ENCODE measurements at regions not wholly inside any gene's neighbourhood (a gene's known extent, or its start where the extent isn't known, plus 50 kb on each side); places are given as distances from the start of the nearest gene placed in this dataset.
A peak's percentile ranks its signal among the peaks of the same experiment; 100 is the strongest.

GRCh38 chr2:71888751-71889445, 258.8 kb downstream of the CYP26B1 start:
- Histone ChIP-seq H3K56ac (replicated peaks; ENCODE audit: insufficient read length, low read depth, low read length) (no peak overlapping the region), H4K20me1 (replicated peaks in 1 of 2; ENCODE audit: control insufficient read depth in 1 of 2, insufficient read depth in 2 of 2, low read length in 2 of 2) (no peaks in the 10 kb centered on the region), H2AFZ (ENCODE audit: low read length) (no peak overlapping the region), H2BK20ac (ENCODE audit: low read length) (no peak overlapping the region), H4K5ac (ENCODE audit: insufficient read length, low read depth, low read length) (no peak overlapping the region), H2AK5ac (ENCODE audit: low read depth, low read length) (no peak overlapping the region), H4K91ac (replicated peaks; ENCODE audit: insufficient read length, low read length) (no peak overlapping the region), H3K4me2 (ENCODE audit: insufficient read depth in 1 of 2, low read depth in 2 of 2, low read length in 2 of 2) (no peak overlapping the region), H3K27me3 (replicated peaks in 1 of 4; ENCODE audit: control insufficient read depth in 3 of 4, extremely low read depth in 1 of 4, insufficient read depth in 3 of 4, low read length in 3 of 4) (no peaks in the 10 kb centered on the region), H4K8ac (ENCODE audit: extremely low read depth, insufficient read depth, low read length) (no peak overlapping the region), H3K14ac (ENCODE audit: insufficient read length) (no peak overlapping the region), H3K4me3 (ENCODE audit: extremely low read depth in 1 of 4, insufficient read depth in 2 of 4, low read depth in 3 of 4, low read length in 4 of 4) (no peak overlapping the region), H2BK5ac (ENCODE audit: low read depth, low read length) (no peak overlapping the region), H2BK120ac (replicated peaks; ENCODE audit: low read depth, low read length) (no peak overlapping the region), H3K27ac (ENCODE audit: low read depth, low read length) (no peak overlapping the region), H3K79me1 (ENCODE audit: low read depth, low read length) (no peaks in the 10 kb centered on the region), H3K79me2 (ENCODE audit: control insufficient read depth in 1 of 2, insufficient read depth in 2 of 2, low read length in 2 of 2) (no peaks in the 10 kb centered on the region), H3K23me2 (ENCODE audit: low read depth, low read length) (no peaks in the 10 kb centered on the region), H3K4me1 (replicated peaks in 1 of 4; ENCODE audit: control insufficient read depth in 3 of 4, insufficient read depth in 4 of 4, low read length in 3 of 4) (no peaks in the 10 kb centered on the region), H3K4ac (replicated peaks; ENCODE audit: insufficient read length, low read depth, low read length) (no peak overlapping the region), H3K18ac (ENCODE audit: extremely low read depth, low read length) (no peak overlapping the region), H2BK15ac (ENCODE audit: low read length) (no peak overlapping the region), H3K9me3 (ENCODE audit: insufficient read depth in 2 of 2, low read depth in 1 of 2, low read length in 1 of 2) (no peaks in the 10 kb centered on the region), H3K36me3 (ENCODE audit: control insufficient read depth in 2 of 4, insufficient read depth in 4 of 4, low read length in 3 of 4) (no peaks in the 10 kb centered on the region), H3K9ac (replicated peaks in 1 of 4; ENCODE audit: extremely low read depth in 1 of 4, low read depth in 3 of 4, low read length in 3 of 4) (no peak overlapping the region), H2BK12ac (ENCODE audit: low read depth, low read length) (no peak overlapping the region), H3K23ac (ENCODE audit: insufficient read length) (no peak overlapping the region)
- TF ChIP-seq CREB1 (IDR thresholded peaks at IDR 0.05) (no peak), JUND (IDR thresholded peaks at IDR 0.05; ENCODE audit: low read length) (no peak), ZNF274 (IDR thresholded peaks at IDR 0.05; ENCODE audit: borderline replicate concordance, extremely low read depth, low read length) (no peak), MAFK (IDR thresholded peaks at IDR 0.05; ENCODE audit: low read depth, low read length) (no peak), SUZ12 (IDR thresholded peaks at IDR 0.05; ENCODE audit: low read length) (no peak), NANOG (IDR thresholded peaks at IDR 0.05; ENCODE audit: insufficient read depth, low read depth, low read length, poor library complexity, severe bottlenecking) (no peak), CTCF (IDR thresholded peaks at IDR 0.05; ENCODE audit: control extremely low read depth in 1 of 3, insufficient read depth in 1 of 3, low read depth in 1 of 3, low read length in 3 of 3) (no peak)
- POLR2A ChIA-PET (ENCODE audit: partially characterized antibody), result interaction anchor here (0.9 kb wide), 1 partner anchor 25 kb away, joined by 3 read pairs; no protein-coding TSS in a partner anchor
- no peak for FAIRE-seq
- CTCF ChIA-PET (ENCODE audit: partially characterized antibody), result interaction anchor here (0.7 to 3.3 kb wide), 10 partner anchors 12 to 337 kb away, joined by 3 to 11 read pairs (median 4); no protein-coding TSS in a partner anchor
- DNase-seq (ENCODE audit: low read depth in 1 of 2, low spot score in 2 of 2), result peak in 1 of 2 experiments; percentile 8
- WGBS, 2 experiments (ENCODE audit: extremely low coverage in 1 of 2, insufficient coverage in 1 of 2, insufficient read length in 1 of 2, insufficient replicate concordance in 2 of 2, low coverage in 1 of 2, low lambda C conversion rate in 2 of 2, missing lambda C conversion rate in 1 of 2), result 89% methylated on average over 4 of the region's 4 CpGs; no CpG with 5 or more reads in 1 of the 2 experiments
